Ammon's horn (tissue), 1 donor: ENCODE measurements at regions not wholly inside any gene's neighbourhood (a gene's known extent, or its start where the extent isn't known, plus 50 kb on each side); places are given as distances from the start of the nearest gene placed in this dataset.
A peak's percentile ranks its signal among the peaks of the same experiment; 100 is the strongest.
"Not testable (repeated sequence)": the region's sequence is repeated elsewhere in the genome, so short reads cannot be mapped to it uniquely, and the experiment has no call there.

Experiments
- DNase-seq: peaks from one replicate; pipeline ENCODE4 v3.0.0-alpha.2; 2016; ENCODE audit warnings: low spot score

DNA sequence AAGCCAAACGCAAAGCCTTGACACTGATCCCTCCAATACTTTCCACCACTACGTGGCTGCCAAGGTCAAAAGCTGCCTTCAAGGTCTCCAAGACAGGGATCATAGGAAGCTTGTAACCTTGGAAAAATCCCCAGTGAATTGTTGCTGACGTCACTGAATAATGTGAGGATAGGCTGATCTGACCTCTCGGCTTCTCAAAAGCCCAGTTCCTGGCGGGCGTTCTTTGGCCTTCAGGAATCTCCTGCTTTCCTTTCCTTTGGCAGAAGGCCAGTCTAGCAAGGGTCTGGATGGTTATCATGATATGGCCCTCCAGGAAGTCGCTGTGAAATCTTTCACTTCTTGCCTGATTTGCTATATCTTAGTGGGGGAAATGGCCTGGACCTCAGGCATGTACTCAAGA, 61.4 kb upstream of the TNFAIP3 start:
- no peak for DNase-seq

DNA sequence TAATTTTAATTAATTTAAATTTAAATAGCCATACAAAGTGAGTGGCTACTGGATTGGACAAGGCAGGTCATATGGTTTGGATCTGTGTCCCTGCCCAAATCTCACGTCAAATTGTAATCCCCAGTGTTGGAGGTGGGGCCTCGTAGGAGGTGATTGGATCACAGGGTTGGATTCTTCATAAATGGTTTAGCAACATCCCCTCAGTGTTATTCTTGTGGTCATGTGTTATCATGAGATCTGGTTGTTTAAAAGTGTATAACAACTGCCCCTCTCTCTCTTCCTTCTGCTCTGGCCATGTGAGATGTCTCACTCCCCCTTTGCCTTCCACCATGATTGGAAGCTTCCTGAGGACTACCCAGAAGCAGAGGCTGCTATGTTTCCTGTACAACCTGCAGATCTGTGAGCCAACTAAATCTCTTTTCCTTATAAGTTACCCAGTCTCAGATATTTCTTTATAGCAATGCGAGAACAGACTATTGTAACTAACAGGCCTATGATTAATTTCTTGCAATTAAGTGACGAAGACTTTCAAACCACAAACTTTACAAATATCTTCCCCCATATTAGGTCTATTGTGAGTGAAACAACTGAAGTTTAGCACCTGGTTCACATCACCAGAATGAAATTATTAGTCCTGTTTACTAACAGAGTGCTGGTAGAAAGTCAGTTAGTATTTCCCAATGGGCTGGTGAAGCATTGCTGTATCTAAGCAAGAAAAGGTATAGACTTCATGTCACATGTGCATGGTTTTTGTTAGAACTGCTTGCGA, 60.0 kb upstream of the TNFAIP3 start:
- no peak for DNase-seq

DNA sequence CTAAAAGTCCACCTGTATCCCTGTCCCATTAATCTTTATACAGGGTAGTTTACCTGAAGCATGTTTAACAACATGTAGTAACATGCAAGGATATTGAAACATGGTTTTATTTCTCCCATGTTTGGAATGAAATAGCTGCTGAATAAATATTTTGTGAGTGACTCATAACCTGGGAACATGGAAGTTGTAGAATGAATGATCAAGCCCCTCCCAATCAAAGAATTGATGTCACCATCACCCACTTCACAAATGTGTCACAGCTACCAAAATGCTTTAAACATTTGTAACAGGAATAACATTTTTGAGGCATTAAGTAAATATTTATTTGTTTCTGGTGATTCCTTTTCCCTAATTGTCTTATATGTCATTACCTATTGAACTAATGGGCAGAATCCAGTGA, 58.9 kb upstream of the TNFAIP3 start:
- DNase-seq = no peak

GRCh38 chr6:137808836-137809315, 58.2 kb upstream of the TNFAIP3 start:
- no peak for DNase-seq

DNA sequence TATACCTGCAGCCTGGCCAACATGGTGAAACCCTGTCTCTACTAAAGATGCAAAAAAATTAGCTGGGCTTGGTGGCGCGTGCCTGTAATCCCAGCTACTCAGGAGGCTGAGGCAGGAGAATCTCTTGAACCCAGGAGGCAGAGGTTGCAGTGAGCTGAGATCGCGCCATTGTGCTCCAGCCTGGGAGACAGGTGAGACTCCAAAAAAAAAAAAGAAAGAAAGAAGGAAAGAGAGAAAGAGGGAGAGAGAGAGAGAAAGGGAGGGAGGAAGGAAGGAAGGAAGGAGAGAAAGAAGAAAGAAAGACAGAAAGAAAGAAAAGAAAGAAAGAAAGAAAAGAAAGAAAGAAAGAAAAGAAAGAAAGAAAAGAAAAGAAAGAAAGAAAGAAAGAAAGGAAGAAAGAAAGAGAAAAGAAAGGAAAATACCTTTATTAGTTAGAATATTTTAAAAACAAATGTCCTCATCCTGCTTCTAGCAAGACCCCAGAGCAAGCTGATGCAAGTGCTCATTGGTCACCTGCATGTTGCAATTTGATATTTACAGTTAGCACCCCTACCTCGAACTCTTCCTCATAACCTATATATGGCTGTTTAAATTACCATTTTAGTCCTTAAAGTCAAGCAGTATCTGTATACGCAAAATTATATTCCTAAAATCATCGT, 57.0 kb upstream of the TNFAIP3 start:
- not testable (repeated sequence) for DNase-seq

- no peak for DNase-seq
Measured at GRCh38 chr6:137810554-137811120, 56.4 kb upstream of the TNFAIP3 start.

- peak; percentile 45 for DNase-seq
Measured at GRCh38 chr6:137811121-137811915, 55.7 kb upstream of the TNFAIP3 start.

DNA sequence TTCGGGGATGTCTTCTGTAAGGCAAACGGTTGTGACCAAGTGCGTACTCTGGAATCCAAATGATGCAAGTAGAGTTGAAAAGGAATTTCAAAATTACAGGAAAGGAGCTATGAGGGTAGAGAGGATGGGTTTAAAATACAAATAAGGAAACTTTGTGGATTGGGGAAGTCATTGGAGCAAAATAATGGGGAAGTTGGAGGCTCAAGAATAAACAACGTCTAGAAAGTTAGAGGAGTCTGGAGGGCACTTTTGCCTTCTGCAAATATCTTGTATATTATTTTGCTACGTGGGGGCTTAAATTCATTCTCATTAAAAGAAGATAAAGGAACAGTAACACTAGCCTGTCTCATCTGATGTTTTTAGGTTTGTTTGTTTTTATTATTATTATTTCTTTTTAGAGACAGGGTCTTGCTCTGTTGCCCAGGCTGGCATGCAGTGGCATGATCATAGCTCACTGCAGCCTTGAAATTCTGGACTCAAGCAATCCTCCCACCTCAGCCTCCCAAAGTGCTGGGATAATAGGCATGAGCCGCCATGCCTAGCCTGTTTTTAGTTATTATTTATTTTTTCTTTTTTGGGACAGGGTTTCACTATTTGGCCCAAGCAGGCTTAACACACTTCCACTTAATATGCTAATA, 55.0 kb upstream of the TNFAIP3 start:
- DNase-seq = no peak

DNA sequence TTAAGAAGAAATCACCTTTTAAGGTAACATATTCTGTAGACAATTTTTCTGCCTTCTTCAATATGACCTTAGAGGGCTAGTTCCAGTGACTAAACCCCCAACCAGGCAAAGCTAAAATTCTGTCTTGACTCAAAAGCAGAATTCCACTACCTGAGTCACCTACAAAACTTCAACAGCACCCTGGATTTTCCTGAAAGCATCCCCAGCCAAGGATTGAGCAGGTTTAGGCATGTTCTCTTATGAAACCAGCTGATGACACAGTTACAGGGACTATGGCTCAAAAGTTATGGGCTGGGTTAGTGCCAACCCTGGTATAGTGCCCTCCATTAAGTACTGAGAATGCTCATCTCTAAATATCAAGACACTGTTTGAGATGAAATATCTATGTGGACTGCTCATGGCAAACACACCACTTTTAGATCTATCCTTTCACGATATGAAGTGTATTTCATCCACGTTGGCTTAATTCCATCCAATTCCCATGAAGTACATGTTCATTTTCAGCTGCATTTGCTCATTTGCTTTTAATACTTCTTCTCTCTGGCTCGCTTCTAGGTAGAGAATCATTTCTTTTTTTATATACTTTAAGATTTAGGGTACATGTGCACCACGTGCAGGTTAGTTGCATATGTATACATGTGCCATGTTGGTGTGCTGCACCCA, 53.6 kb upstream of the TNFAIP3 start:
- no peak for DNase-seq

GRCh38 chr6:137814030-137814429, 53.0 kb upstream of the TNFAIP3 start:
- not testable (repeated sequence) for DNase-seq

DNA sequence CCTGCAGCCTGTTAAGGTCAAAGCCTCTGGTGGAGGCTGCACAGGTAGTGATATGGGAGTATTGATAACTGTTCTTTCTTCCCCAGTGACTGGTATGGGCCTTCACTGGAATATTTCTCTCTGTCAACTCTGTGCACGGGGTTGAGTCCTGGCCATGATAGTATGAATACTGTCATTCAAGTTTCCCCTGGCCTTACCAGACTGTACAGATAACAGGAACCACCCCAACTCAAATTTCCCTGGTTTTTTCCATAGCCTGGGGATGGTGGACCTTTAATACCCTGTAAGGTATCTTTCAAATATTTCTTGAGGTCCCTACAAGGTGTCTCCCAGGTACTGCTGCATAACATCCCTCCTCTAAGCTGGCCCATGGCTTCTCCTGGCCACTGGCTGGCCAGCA, 51.4 kb upstream of the TNFAIP3 start:
- no peak for DNase-seq

- DNase-seq = peak; percentile 4
Measured at GRCh38 chr6:137816133-137816579, 50.9 kb upstream of the TNFAIP3 start.

DNA sequence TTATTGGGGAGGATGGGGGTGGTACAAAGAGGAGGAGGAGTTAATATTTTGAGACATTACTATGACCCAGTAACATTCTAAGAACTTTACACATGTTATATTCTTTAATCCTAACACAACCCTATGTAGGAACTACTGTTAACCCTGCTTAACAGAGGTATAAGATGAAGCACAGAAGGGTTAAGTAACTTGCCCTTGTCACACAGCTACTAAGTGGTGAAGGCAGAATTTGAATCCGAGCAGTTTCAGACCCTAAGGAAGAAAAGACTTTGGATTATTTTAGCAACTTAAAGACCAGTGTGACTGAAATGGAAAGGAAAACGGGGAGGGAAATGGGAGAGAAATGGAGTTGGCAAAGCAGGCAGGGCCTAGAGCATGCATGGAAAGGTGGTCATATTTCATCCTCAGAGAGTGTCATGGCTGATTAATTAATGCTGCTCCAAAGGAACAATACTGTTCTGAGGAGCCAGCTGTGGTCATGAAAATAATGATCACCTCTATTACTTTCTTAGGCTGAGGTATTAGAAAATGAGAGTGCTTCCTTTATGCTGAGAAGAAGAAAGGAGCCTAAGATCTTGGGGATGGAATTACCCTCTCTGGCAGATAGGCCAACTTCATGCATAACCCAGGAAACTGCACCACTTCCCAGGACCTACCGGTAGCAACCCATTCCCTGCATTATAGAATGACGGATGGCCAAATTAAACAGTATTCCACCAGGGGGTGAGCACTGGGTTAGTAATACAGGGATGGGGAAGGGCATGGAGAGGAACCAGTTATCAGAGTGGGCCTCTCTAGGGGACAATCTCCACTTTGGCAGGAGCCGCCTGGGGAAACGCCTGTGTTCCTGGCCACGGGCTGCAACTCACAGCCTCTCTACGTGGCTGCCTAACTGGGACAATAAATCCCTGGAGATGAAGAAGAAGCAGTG, 50.1 kb upstream of the TNFAIP3 start:
- no peak for DNase-seq
